GM23338 (cell line): ENCODE measurements at regions not wholly inside any gene's neighbourhood (a gene's known extent, or its start where the extent isn't known, plus 50 kb on each side); places are given as distances from the start of the nearest gene placed in this dataset.

Experiments used
- ATAC-seq: fragments of 200-7000 bp; cut with Tn5 transposase; 3 replicates; pipeline ENCODE4 v1.9.1; 2020
- DNase-seq: peaks from one replicate; pipeline ENCODE4 v3.0.0-alpha.2; 2015; ENCODE audit warnings: low spot score
- H2AFZ ChIP-seq: fragments of 200-600 bp; sonication (generic); 2 replicates; pipeline ENCODE4 v1.8.0; 2016; ENCODE audit warnings: antibody characterized with exemption, mild to moderate bottlenecking, moderate library complexity
- H3F3A ChIP-seq: fragments of 200-600 bp; sonication (generic); replicated peaks from 2 replicates; pipeline ENCODE4 v1.8.0; 2017; ENCODE audit warnings: antibody characterized with exemption, mixed run types, low read depth
- H3K27ac ChIP-seq: fragments of 200-600 bp; sonication (generic); 2 replicates; pipeline ENCODE4 v1.6.1; 2016; ENCODE audit warnings: low read depth
- H3K27me3 ChIP-seq: fragments of 200-600 bp; sonication (generic); 2 replicates; pipeline ENCODE4 v1.8.0; 2016; ENCODE audit warnings: mild to moderate bottlenecking, mixed run types, moderate library complexity; ENCODE audit not compliant: insufficient read depth
- H3K36me3 ChIP-seq: fragments of 200-600 bp; sonication (generic); 2 replicates; pipeline ENCODE4 v1.8.0; 2016; ENCODE audit warnings: mild to moderate bottlenecking; ENCODE audit not compliant: insufficient read depth
- H3K4me1 ChIP-seq: fragments of 200-600 bp; sonication (generic); 2 replicates; pipeline ENCODE4 v1.8.0; 2016; ENCODE audit warnings: mild to moderate bottlenecking, moderate library complexity; ENCODE audit not compliant: insufficient read depth
- H3K4me2 ChIP-seq: fragments of 200-600 bp; sonication (generic); 2 replicates; pipeline ENCODE4 v1.7.1; 2017; ENCODE audit warnings: mixed run types
- H3K4me3 ChIP-seq: fragments of 200-600 bp; sonication (generic); 2 replicates; pipeline ENCODE4 v1.6.1; 2016; ENCODE audit warnings: mixed run types
- H3K79me2 ChIP-seq: fragments of 200-600 bp; sonication (generic); replicated peaks from 2 replicates; pipeline ENCODE4 v1.8.0; 2017; ENCODE audit warnings: mild to moderate bottlenecking; ENCODE audit not compliant: insufficient read depth
- H3K9me2 ChIP-seq: fragments of 200-600 bp; sonication (generic); 2 replicates; pipeline ENCODE4 v1.8.0; 2017; ENCODE audit not compliant: insufficient read depth
- H4K20me1 ChIP-seq: fragments of 200-600 bp; sonication (generic); replicated peaks from 2 replicates; pipeline ENCODE4 v1.8.0; 2017; ENCODE audit warnings: mild to moderate bottlenecking; ENCODE audit not compliant: insufficient read depth
- H3K27ac Mint-ChIP-seq: 2 replicates; pipeline ENCODE4 v1.8.0; 2020; ENCODE audit warnings: inconsistent platforms, mild to moderate bottlenecking, moderate library complexity, mixed read lengths
- H3K27me3 Mint-ChIP-seq: 3 replicates; pipeline ENCODE4 v1.8.0; 2022; ENCODE audit warnings: low read depth, mild to moderate bottlenecking, moderate library complexity, mixed read lengths, inconsistent platforms; ENCODE audit not compliant: insufficient read depth, poor library complexity
- H3K36me3 Mint-ChIP-seq: 3 replicates; pipeline ENCODE4 v1.8.0; 2021; ENCODE audit warnings: low read depth, mild to moderate bottlenecking, inconsistent platforms, moderate library complexity, mixed read lengths
- H3K4me1 Mint-ChIP-seq: 3 replicates; pipeline ENCODE4 v1.8.0; 2020; ENCODE audit warnings: mild to moderate bottlenecking, inconsistent platforms, mixed read lengths
- H3K4me3 Mint-ChIP-seq: 3 replicates; pipeline ENCODE4 v1.8.0; 2021; ENCODE audit warnings: moderate library complexity, mild to moderate bottlenecking, inconsistent platforms, mixed read lengths
- H3K9me3 Mint-ChIP-seq: 3 replicates; pipeline ENCODE4 v1.8.0; 2020; ENCODE audit warnings: moderate library complexity, mild to moderate bottlenecking, inconsistent platforms, mixed read lengths
- CREB1 ChIP-seq: fragments of 250-450 bp; sonication (Bioruptor Pico); IDR thresholded peaks from 2 replicates; pipeline ENCODE4 v1.5.0; 2020; ENCODE audit warnings: low read depth, mild to moderate bottlenecking, moderate library complexity
- CTCF ChIP-seq, 2 experiments: fragments of 200-600 bp in 1 of 2; sonication (generic) in 1 of 2; conservative IDR thresholded peaks; 2 replicates each; pipeline versions ENCODE4 v1.5.1 to v1.6.1; 2016 to 2017; ENCODE audit warnings: antibody characterized with exemption in 2 of 2, low read depth in 2 of 2, mild to moderate bottlenecking in 2 of 2, moderate library complexity in 1 of 2
- ETS1 ChIP-seq: IDR thresholded peaks from 2 replicates; pipeline ENCODE4 v1.6.1; 2016; ENCODE audit warnings: antibody characterized with exemption
- EZH2 ChIP-seq: fragments of 200-600 bp; sonication (generic); IDR thresholded peaks from one replicate; pipeline ENCODE4 v1.8.0; 2017; ENCODE audit warnings: antibody characterized with exemption, mild to moderate bottlenecking, low read depth; ENCODE audit not compliant: unreplicated experiment
- EZH2phosphoT487 ChIP-seq: fragments of 200-600 bp; sonication (generic); IDR thresholded peaks from one replicate; pipeline ENCODE4 v1.8.1; 2018; ENCODE audit warnings: antibody characterized with exemption; ENCODE audit not compliant: unreplicated experiment
- JUNB ChIP-seq: IDR thresholded peaks from one replicate; pipeline ENCODE4 v1.6.1; 2016; ENCODE audit warnings: antibody characterized with exemption; ENCODE audit not compliant: unreplicated experiment
- NANOG ChIP-seq: IDR thresholded peaks from 2 replicates; pipeline ENCODE4 v1.6.1; 2016; ENCODE audit warnings: antibody characterized with exemption, borderline replicate concordance
- POLR2AphosphoS5 ChIP-seq: IDR thresholded peaks from 2 replicates; pipeline ENCODE4 v1.6.1; 2016; ENCODE audit warnings: antibody characterized with exemption, low read depth
- REST ChIP-seq: IDR thresholded peaks from one replicate; pipeline ENCODE4 v1.6.1; 2018; ENCODE audit warnings: antibody characterized with exemption; ENCODE audit not compliant: unreplicated experiment
- STAT1 ChIP-seq: IDR thresholded peaks from one replicate; pipeline ENCODE4 v1.6.1; 2016; ENCODE audit warnings: antibody characterized with exemption; ENCODE audit not compliant: unreplicated experiment
- ZNF114 ChIP-seq: fragments of 250-450 bp; sonication (Bioruptor Pico); IDR thresholded peaks from 2 replicates; pipeline ENCODE4 v1.5.0; 2020; ENCODE audit warnings: mild to moderate bottlenecking, moderate library complexity
- ZNF331 ChIP-seq: fragments of 250-450 bp; sonication (Bioruptor Pico); IDR thresholded peaks from 2 replicates; pipeline ENCODE4 v1.5.0; 2020; ENCODE audit warnings: low read depth, mild to moderate bottlenecking, moderate library complexity
- ZNF462 ChIP-seq: fragments of 250-450 bp; sonication (Bioruptor Pico); IDR thresholded peaks from 2 replicates; pipeline ENCODE4 v1.5.0; 2020; ENCODE audit warnings: mild to moderate bottlenecking, moderate library complexity

- no peaks in the 10 kb centered on the region for H3K79me2 ChIP-seq
- no peak overlapping the region for H3K4me3 ChIP-seq
- H3K27ac Mint-ChIP-seq, result no peak overlapping the region
- H3K27me3 Mint-ChIP-seq, result no peaks in the 10 kb centered on the region
- H3K4me3 Mint-ChIP-seq, result no peak overlapping the region
- no peaks in the 10 kb centered on the region for H3K9me2 ChIP-seq
- H3K27me3 ChIP-seq, result no peaks in the 10 kb centered on the region
- no peak overlapping the region for H2AFZ ChIP-seq
- H3K36me3 ChIP-seq, result no peaks in the 10 kb centered on the region
- peaks cover 4% of the 10 kb centered on the region; the same call in 2 of the 3 replicates for H3K4me1 Mint-ChIP-seq
- no peaks in the 10 kb centered on the region for H3K4me1 ChIP-seq
- no peaks in the 10 kb centered on the region for H3K36me3 Mint-ChIP-seq
- H3K9me3 Mint-ChIP-seq, result no peaks in the 10 kb centered on the region
- H3K27ac ChIP-seq, result no peak overlapping the region
- H3K4me2 ChIP-seq, result no peak overlapping the region
- peak; percentile 60; the same call in 2 of the 3 replicates for ATAC-seq
- no peaks in the 10 kb centered on the region; the same call in 1 of the 2 replicates for H4K20me1 ChIP-seq
- TF ChIP-seq JUNB (no peak), POLR2AphosphoS5 (no peak), ZNF114 (CRISPR knock-in tag) (no peak), ZNF462 (CRISPR knock-in tag) (no peak), CREB1 (CRISPR knock-in tag) (no peak), REST (no peak), ZNF331 (no peak), ETS1 (no peak), EZH2phosphoT487 (no peak), NANOG (no peak), CTCF (conservative IDR thresholded peaks at IDR 0.05; ENCODE audit: low read depth in 2 of 2) (no peak), EZH2 (no peak), STAT1 (no peak)
- peak; percentile 51 for DNase-seq
- H3F3A ChIP-seq, result no peaks in the 10 kb centered on the region
Measured at GRCh38 chr11:8779732-8780131, 97.1 kb downstream of the RPL27A start.
